CD4-positive, alpha-beta T cell (primary cell): ENCODE measurements at regions not wholly inside any gene's neighbourhood (a gene's known extent, or its start where the extent isn't known, plus 50 kb on each side); places are given as distances from the start of the nearest gene placed in this dataset.

Experiments used
- ATAC-seq: fragments of 200-7000 bp; cut with Tn5 transposase; one replicate; pipeline ENCODE4 v1.10.0; 2022; ENCODE audit warnings: mild to moderate bottlenecking; ENCODE audit not compliant: poor library complexity
- CTCF ChIA-PET: fragments of 350-600 bp; sonication (Branson Sonifier 250); formaldehyde crosslinking; loops from one replicate; lab custom pipeline; 2021; ENCODE audit warnings: antibody characterized with exemption, inconsistent platforms; lab: Charles Lee
- POLR2A ChIA-PET: fragments of 350-600 bp; sonication (Branson Sonifier 250); formaldehyde crosslinking; loops from one replicate; lab custom pipeline; 2021; ENCODE audit warnings: antibody characterized with exemption, inconsistent platforms; lab: Charles Lee
- DNase-seq, 14 experiments: peaks; one replicate each; pipeline ENCODE4 v3.0.0-alpha.2; 2013 to 2020; ENCODE audit warnings: mixed read lengths in 2 of 14
- H3K27ac ChIP-seq, 2 donors: one replicate each; pipeline versions ENCODE4 v1.5.1 to v1.7.0; 2013; ENCODE audit warnings: low read length in 2 of 2, low read depth in 1 of 2, mild to moderate bottlenecking in 1 of 2
- H3K27me3 ChIP-seq, 2 experiments: 1 replicate in 1 of 2; 2 replicates in 1 of 2; pipeline versions ENCODE4 v1.6.1 to v1.7.0; 2013; ENCODE audit warnings: low read length in 2 of 2, control low read depth in 1 of 2, mild to moderate bottlenecking in 1 of 2, moderate library complexity in 1 of 2; ENCODE audit not compliant: insufficient read depth in 2 of 2, control insufficient read depth in 1 of 2
- H3K36me3 ChIP-seq: one replicate; pipeline ENCODE4 v1.6.1; 2013; ENCODE audit warnings: low read length, control low read depth; ENCODE audit not compliant: insufficient read depth
- H3K4me1 ChIP-seq: one replicate; pipeline ENCODE4 v1.6.1; 2013; ENCODE audit warnings: low read length, control low read depth; ENCODE audit not compliant: insufficient read depth
- H3K4me3 ChIP-seq: one replicate; pipeline ENCODE4 v1.5.1; 2013; ENCODE audit warnings: mild to moderate bottlenecking, low read length, moderate library complexity
- H3K9me3 ChIP-seq, 2 experiments: 1 replicate in 1 of 2; 2 replicates in 1 of 2; pipeline versions ENCODE4 v1.6.1 to v1.7.0; 2013; ENCODE audit warnings: low read length in 2 of 2, mild to moderate bottlenecking in 2 of 2, control low read depth in 1 of 2, moderate library complexity in 1 of 2; ENCODE audit not compliant: control insufficient read depth in 1 of 2, insufficient read depth in 1 of 2
- H3K27ac Mint-ChIP-seq: one replicate; pipeline ENCODE4 v1.8.0; 2020; ENCODE audit warnings: mixed read lengths
- H3K27me3 Mint-ChIP-seq: one replicate; pipeline ENCODE4 v1.8.0; 2021; ENCODE audit warnings: mixed read lengths
- H3K36me3 Mint-ChIP-seq: one replicate; pipeline ENCODE4 v1.8.0; 2021; ENCODE audit warnings: low read depth, mixed read lengths
- H3K4me1 Mint-ChIP-seq: one replicate; pipeline ENCODE4 v1.8.0; 2021; ENCODE audit warnings: low read depth, mixed read lengths
- H3K4me3 Mint-ChIP-seq: one replicate; pipeline ENCODE4 v1.8.0; 2020; ENCODE audit warnings: mild to moderate bottlenecking, mixed read lengths
- H3K9me3 Mint-ChIP-seq: one replicate; pipeline ENCODE4 v1.8.0; 2020; ENCODE audit warnings: mixed read lengths
- intact Hi-C, 2 experiments: fragments of 100-400 bp; cut with DNase I in 1 of 2; cut with micrococcal nuclease in 1 of 2; formaldehyde crosslinking; loops; one replicate each; pipeline versions ENCODE4 v1.15.1 to v1.9.0; 2023 to 2025; cut with DNase I, micrococcal nuclease
- TF ChIP-seq, protein P1 (sequence below): fragments of 200-600 bp; IDR thresholded peaks from one replicate; pipeline ENCODE4 v1.8.0; 2022; ENCODE audit warnings: antibody characterized with exemption, mild to moderate bottlenecking

DNA sequence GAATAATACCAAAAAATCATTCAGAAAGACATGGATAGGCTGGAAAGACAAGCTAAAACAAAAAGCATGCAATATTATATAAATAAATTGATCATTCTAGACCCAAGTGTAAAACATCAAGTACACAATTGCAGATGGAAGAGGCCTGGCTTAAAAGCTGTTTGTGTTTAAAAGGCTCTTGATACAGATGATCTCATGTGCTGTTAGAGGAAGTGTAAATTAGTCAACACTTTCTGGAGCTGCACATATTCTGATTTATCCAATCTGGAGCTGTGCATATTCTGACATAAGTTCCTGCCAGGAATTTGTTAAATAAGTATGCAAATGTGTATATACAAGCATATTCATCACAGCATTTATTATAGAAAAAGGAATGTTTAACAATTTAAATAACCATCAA lies 273.1 kb downstream of the RPS29 start:
- H3K9me3 ChIP-seq, result no peaks in the 10 kb centered on the region
- H3K36me3 Mint-ChIP-seq, result no peaks in the 10 kb centered on the region
- peaks cover 11% of the 10 kb centered on the region for H3K27me3 Mint-ChIP-seq
- H3K4me3 Mint-ChIP-seq, result no peak overlapping the region
- H3K27ac ChIP-seq, result no peak overlapping the region
- no peaks in the 10 kb centered on the region for H3K4me1 Mint-ChIP-seq
- peaks cover 0 to 4% of the 10 kb centered on the region in 2 experiments for H3K27me3 ChIP-seq
- TF ChIP-seq, protein P1, sequence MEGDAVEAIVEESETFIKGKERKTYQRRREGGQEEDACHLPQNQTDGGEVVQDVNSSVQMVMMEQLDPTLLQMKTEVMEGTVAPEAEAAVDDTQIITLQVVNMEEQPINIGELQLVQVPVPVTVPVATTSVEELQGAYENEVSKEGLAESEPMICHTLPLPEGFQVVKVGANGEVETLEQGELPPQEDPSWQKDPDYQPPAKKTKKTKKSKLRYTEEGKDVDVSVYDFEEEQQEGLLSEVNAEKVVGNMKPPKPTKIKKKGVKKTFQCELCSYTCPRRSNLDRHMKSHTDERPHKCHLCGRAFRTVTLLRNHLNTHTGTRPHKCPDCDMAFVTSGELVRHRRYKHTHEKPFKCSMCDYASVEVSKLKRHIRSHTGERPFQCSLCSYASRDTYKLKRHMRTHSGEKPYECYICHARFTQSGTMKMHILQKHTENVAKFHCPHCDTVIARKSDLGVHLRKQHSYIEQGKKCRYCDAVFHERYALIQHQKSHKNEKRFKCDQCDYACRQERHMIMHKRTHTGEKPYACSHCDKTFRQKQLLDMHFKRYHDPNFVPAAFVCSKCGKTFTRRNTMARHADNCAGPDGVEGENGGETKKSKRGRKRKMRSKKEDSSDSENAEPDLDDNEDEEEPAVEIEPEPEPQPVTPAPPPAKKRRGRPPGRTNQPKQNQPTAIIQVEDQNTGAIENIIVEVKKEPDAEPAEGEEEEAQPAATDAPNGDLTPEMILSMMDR, result no peak
- DNase-seq (no peak), ATAC-seq (no peak)
- CTCF ChIA-PET, result no interaction called here
- no peak overlapping the region for H3K4me3 ChIP-seq
- H3K4me1 ChIP-seq, result no peaks in the 10 kb centered on the region
- intact Hi-C loops, result no loop called here
- no peaks in the 10 kb centered on the region for H3K9me3 Mint-ChIP-seq
- POLR2A ChIA-PET, result no interaction called here
- H3K36me3 ChIP-seq, result no peaks in the 10 kb centered on the region
- H3K27ac Mint-ChIP-seq, result no peak overlapping the region

GRCh38 chr14:49310298-49310697 lies 275.9 kb downstream of the RPS29 start:
- peaks cover 5% of the 10 kb centered on the region for H3K27me3 Mint-ChIP-seq
- Histone ChIP-seq H3K9me3 (no peaks in the 10 kb centered on the region), H3K27me3 (peaks cover 0 to 4% of the 10 kb centered on the region in 2 experiments), H3K4me3 (no peak overlapping the region), H3K4me1 (no peaks in the 10 kb centered on the region), H3K36me3 (no peaks in the 10 kb centered on the region), H3K27ac (no peak overlapping the region)
- no peaks in the 10 kb centered on the region for H3K36me3 Mint-ChIP-seq
- intact Hi-C loops, result no loop called here
- H3K4me1 Mint-ChIP-seq, result no peaks in the 10 kb centered on the region
- DNase-seq, result no peak
- ChIA-PET POLR2A (no interaction called here), CTCF (no interaction called here)
- H3K27ac Mint-ChIP-seq, result no peak overlapping the region
- H3K4me3 Mint-ChIP-seq, result no peak overlapping the region
- TF ChIP-seq, protein P1, result no peak
- H3K9me3 Mint-ChIP-seq, result no peaks in the 10 kb centered on the region
- ATAC-seq, result no peak

DNA sequence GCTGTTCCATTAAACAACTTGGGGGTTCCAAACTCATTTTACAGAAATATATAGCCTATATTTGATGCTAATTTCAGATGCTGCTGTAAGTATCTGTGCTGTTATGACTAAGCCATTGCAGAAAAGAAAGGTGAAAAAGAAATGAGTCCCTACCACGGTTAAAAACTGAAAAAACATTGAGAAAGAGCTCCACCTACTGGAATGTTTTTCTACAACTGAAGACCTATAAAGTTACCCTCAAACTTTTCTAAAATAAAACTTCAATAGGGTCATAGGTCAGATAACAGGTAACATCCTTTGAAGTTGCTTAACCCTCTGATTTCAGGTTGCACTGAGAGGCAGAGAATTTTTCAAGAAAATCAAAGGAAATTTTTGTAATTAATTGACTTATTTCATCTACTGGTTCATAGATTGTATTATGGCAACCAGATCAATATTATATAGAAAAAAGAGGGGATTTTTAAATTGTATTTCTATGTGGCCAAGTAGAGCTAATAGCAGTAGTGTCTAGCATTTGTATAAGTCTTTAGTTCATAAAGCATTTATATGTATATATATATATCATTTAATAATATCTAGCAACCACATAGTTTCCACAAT lies 279.9 kb downstream of the RPS29 start:
- peak in 1 of 14 experiments; percentile 0 for DNase-seq
- Histone ChIP-seq H3K4me3 (no peak overlapping the region), H3K36me3 (no peaks in the 10 kb centered on the region), H3K27ac (no peak overlapping the region), H3K9me3 (no peaks in the 10 kb centered on the region), H3K27me3 (peaks cover 0 to 4% of the 10 kb centered on the region in 2 experiments), H3K4me1 (no peaks in the 10 kb centered on the region)
- Mint-ChIP-seq H3K27me3 (peaks cover 5% of the 10 kb centered on the region), H3K27ac (no peak overlapping the region), H3K9me3 (no peaks in the 10 kb centered on the region), H3K4me3 (no peak overlapping the region), H3K4me1 (no peaks in the 10 kb centered on the region), H3K36me3 (no peaks in the 10 kb centered on the region)
- ChIA-PET POLR2A (no interaction called here), CTCF (no interaction called here)
- ATAC-seq, result no peak
- intact Hi-C loops, result loop anchor here in 1 of 2 experiments (10.0 kb wide), 1 partner anchor 1599 kb away; no protein-coding TSS in a partner anchor
- TF ChIP-seq, protein P1, result peak; percentile 43
